GM13977 (cell line): ENCODE measurements at regions not wholly inside any gene's neighbourhood (a gene's known extent, or its start where the extent isn't known, plus 50 kb on each side); places are given as distances from the start of the nearest gene placed in this dataset.

Experiments
- DNase-seq: peaks from one replicate; pipeline ENCODE4 v3.0.0; 2012; ENCODE audit warnings: low spot score
- CTCF ChIP-seq: IDR thresholded peaks from 2 replicates; pipeline ENCODE4 v1.5.1; 2012; ENCODE audit warnings: mild to moderate bottlenecking, control low read depth; ENCODE audit not compliant: insufficient read depth; ENCODE audit errors: extremely low read depth, missing control alignments
- in situ Hi-C: fragments of 300-500 bp; cut with MboI; formaldehyde crosslinking; loops from one replicate; pipeline ENCODE4 v1.12.0; 2022; ENCODE audit warnings: low sequenced_read_pairs, low pct_unique_long_range_greater_than_20kb, mixed read lengths, inconsistent platforms; ENCODE audit not compliant: unreplicated experiment

GRCh38 chr1:11355559-11356475, 82.8 kb downstream of the UBIAD1 start:
- DNase-seq, result no peak
- in situ Hi-C loops, result no loop called here
- no peak for TF ChIP-seq CTCF

GRCh38 chr1:11357276-11357675, 84.3 kb downstream of the UBIAD1 start:
- no peak for DNase-seq

GRCh38 chr1:11358984-11359383, 86.0 kb downstream of the UBIAD1 start:
- TF ChIP-seq CTCF, result no peak
- in situ Hi-C loops, result no loop called here
- DNase-seq, result no peak

More at GRCh38 chr1:11357276-11357675, 84.3 kb downstream of the UBIAD1 start:
- in situ Hi-C loops, result no loop called here
- TF ChIP-seq CTCF, result no peak

- no peak for TF ChIP-seq CTCF
Observed at GRCh38 chr1:11362547-11363021, 89.6 kb downstream of the UBIAD1 start.

GRCh38 chr1:11364170-11364569, 91.2 kb downstream of the UBIAD1 start:
- in situ Hi-C loops, result no loop called here
- DNase-seq, result peak; percentile 47
- peak; percentile 59 for TF ChIP-seq CTCF

More at GRCh38 chr1:11362547-11363021, 89.6 kb downstream of the UBIAD1 start:
- in situ Hi-C loops, result no loop called here
- no peak for DNase-seq

GRCh38 chr1:11365744-11366387, 92.9 kb downstream of the UBIAD1 start:
- in situ Hi-C loops, result no loop called here

More at GRCh38 chr1:11365744-11366387, 92.9 kb downstream of the UBIAD1 start:
- no peak for DNase-seq
- TF ChIP-seq CTCF, result no peak
